H1 (cell line): ENCODE measurements at regions not wholly inside any gene's neighbourhood (a gene's known extent, or its start where the extent isn't known, plus 50 kb on each side); places are given as distances from the start of the nearest gene placed in this dataset.

Source experiments
- CTCF ChIA-PET: fragments of 300-600 bp; sonication (Branson Sonifier 250); formaldehyde crosslinking; loops from one replicate; lab custom pipeline; 2021; ENCODE audit not compliant: partially characterized antibody; lab: Charles Lee
- POLR2A ChIA-PET: fragments of 300-600 bp; sonication (Branson Sonifier 250); formaldehyde crosslinking; loops from one replicate; lab custom pipeline; 2021; ENCODE audit warnings: inconsistent platforms; ENCODE audit not compliant: partially characterized antibody; lab: Charles Lee
- DNase-seq, 2 experiments: peaks; one replicate each; pipeline versions ENCODE4 v3.0.0 to v3.0.0-alpha.2; 2010 to 2022; ENCODE audit warnings: low spot score in 2 of 2, low read depth in 1 of 2, mixed read lengths in 1 of 2
- FAIRE-seq: peaks from 2 replicates; lab custom pipeline; 2011; peaks lifted over from hg19 to GRCh38; lab: Jason Lieb, UNC
- H2AFZ ChIP-seq: 2 replicates; pipeline ENCODE4 v1.8.1; 2012; ENCODE audit warnings: low read length, inconsistent platforms
- H2AK5ac ChIP-seq: 2 replicates; pipeline ENCODE4 v1.6.1; 2013; ENCODE audit warnings: low read depth, low read length
- H2BK120ac ChIP-seq: replicated peaks from 2 replicates; pipeline ENCODE3; 2013; ENCODE audit warnings: low read depth, low read length, inconsistent platforms
- H2BK12ac ChIP-seq: 2 replicates; pipeline ENCODE4 v1.6.1; 2013; ENCODE audit warnings: low read depth, low read length
- H2BK15ac ChIP-seq: 2 replicates; pipeline ENCODE4 v1.6.1; 2013; ENCODE audit warnings: low read length
- H2BK20ac ChIP-seq: 2 replicates; pipeline ENCODE4 v1.6.1; 2013; ENCODE audit warnings: low read length
- H2BK5ac ChIP-seq: 2 replicates; pipeline ENCODE4 v1.6.1; 2013; ENCODE audit warnings: low read depth, low read length
- H3K14ac ChIP-seq: 2 replicates; pipeline ENCODE4 v1.6.1; 2013; ENCODE audit warnings: inconsistent platforms; ENCODE audit not compliant: insufficient read length
- H3K18ac ChIP-seq: 2 replicates; pipeline ENCODE4 v1.6.1; 2013; ENCODE audit warnings: low read length; ENCODE audit errors: extremely low read depth
- H3K23ac ChIP-seq: 2 replicates; pipeline ENCODE4 v1.6.1; 2013; ENCODE audit warnings: inconsistent platforms; ENCODE audit not compliant: insufficient read length
- H3K23me2 ChIP-seq: 2 replicates; pipeline ENCODE4 v1.6.1; 2013; ENCODE audit warnings: low read depth, low read length
- H3K27ac ChIP-seq: 2 replicates; pipeline ENCODE4 v1.6.1; 2011; ENCODE audit warnings: low read depth, low read length, inconsistent platforms
- H3K27me3 ChIP-seq, 4 experiments: replicated peaks in 1 of 4; 1 replicate in 1 of 4; 2 replicates in 3 of 4; pipeline versions ENCODE4 v1.6.1 to v1.8.1; 2011 to 2013; ENCODE audit warnings: low read length in 3 of 4, mild to moderate bottlenecking in 3 of 4, inconsistent platforms in 2 of 4, mixed read lengths in 2 of 4, moderate library complexity in 1 of 4; ENCODE audit not compliant: control insufficient read depth in 3 of 4, insufficient read depth in 3 of 4; ENCODE audit errors: extremely low read depth in 1 of 4
- H3K36me3 ChIP-seq, 4 experiments: 2 replicates each; pipeline versions ENCODE4 v1.6.1 to v1.8.1; 2011 to 2013; ENCODE audit warnings: mild to moderate bottlenecking in 4 of 4, low read length in 3 of 4, moderate library complexity in 2 of 4, control low read depth in 1 of 4, inconsistent platforms in 1 of 4; ENCODE audit not compliant: insufficient read depth in 4 of 4, control insufficient read depth in 2 of 4
- H3K4ac ChIP-seq: replicated peaks from 2 replicates; pipeline ENCODE3; 2013; ENCODE audit warnings: low read length, low read depth, mixed read lengths, inconsistent platforms; ENCODE audit not compliant: insufficient read length
- H3K4me1 ChIP-seq, 4 experiments: replicated peaks in 1 of 4; 1 replicate in 1 of 4; 2 replicates in 3 of 4; pipeline versions ENCODE4 v1.6.1 to v1.8.1; 2011 to 2013; ENCODE audit warnings: low read length in 3 of 4, inconsistent platforms in 2 of 4, mixed read lengths in 1 of 4; ENCODE audit not compliant: insufficient read depth in 4 of 4, control insufficient read depth in 3 of 4
- H3K4me2 ChIP-seq, 2 experiments: 2 replicates each; pipeline versions ENCODE4 v1.6.1 to v1.8.1; 2011 to 2013; ENCODE audit warnings: low read depth in 2 of 2, low read length in 2 of 2, control low read depth in 1 of 2, inconsistent platforms in 1 of 2, mild to moderate bottlenecking in 1 of 2; ENCODE audit not compliant: insufficient read depth in 1 of 2
- H3K4me3 ChIP-seq, 4 experiments: fragments of 200-600, 300-600 bp in 1 of 4; sonication (generic), shearing (Covaris generic), sonication (Bioruptor Twin) in 1 of 4; 2 replicates each; pipeline versions ENCODE4 v1.5.1 to v1.8.1; 2011 to 2016; ENCODE audit warnings: low read length in 4 of 4, low read depth in 3 of 4, control low read depth in 2 of 4, inconsistent platforms in 2 of 4, mild to moderate bottlenecking in 2 of 4, mixed read lengths in 1 of 4, moderate library complexity in 1 of 4; ENCODE audit not compliant: insufficient read depth in 2 of 4; ENCODE audit errors: extremely low read depth in 1 of 4
- H3K56ac ChIP-seq: replicated peaks from 2 replicates; pipeline ENCODE3; 2013; ENCODE audit warnings: low read depth, mild to moderate bottlenecking, mixed read lengths, low read length, inconsistent platforms; ENCODE audit not compliant: insufficient read length
- H3K79me1 ChIP-seq: 2 replicates; pipeline ENCODE4 v1.6.1; 2013; ENCODE audit warnings: low read depth, low read length, control low read depth
- H3K79me2 ChIP-seq, 2 experiments: 2 replicates each; pipeline versions ENCODE4 v1.6.1 to v1.8.1; 2012 to 2013; ENCODE audit warnings: low read length in 2 of 2, mild to moderate bottlenecking in 2 of 2, inconsistent platforms in 1 of 2; ENCODE audit not compliant: insufficient read depth in 2 of 2, control insufficient read depth in 1 of 2
- H3K9ac ChIP-seq, 4 experiments: replicated peaks in 1 of 4; 1 replicate in 1 of 4; 2 replicates in 3 of 4; pipeline versions ENCODE4 v1.6.1 to v1.8.1; 2011 to 2013; ENCODE audit warnings: low read depth in 3 of 4, low read length in 3 of 4, control low read depth in 2 of 4, mild to moderate bottlenecking in 2 of 4, moderate library complexity in 2 of 4, inconsistent platforms in 1 of 4; ENCODE audit errors: extremely low read depth in 1 of 4
- H3K9me3 ChIP-seq, 2 experiments: 2 replicates each; pipeline versions ENCODE4 v1.6.1 to v1.8.1; 2012 to 2013; ENCODE audit warnings: mild to moderate bottlenecking in 2 of 2, moderate library complexity in 2 of 2, control low read depth in 1 of 2, inconsistent platforms in 1 of 2, low read depth in 1 of 2, low read length in 1 of 2, mixed read lengths in 1 of 2; ENCODE audit not compliant: insufficient read depth in 2 of 2
- H4K20me1 ChIP-seq, 2 experiments: replicated peaks in 1 of 2; 2 replicates each; pipeline versions ENCODE3 to v1.8.1; 2011 to 2013; ENCODE audit warnings: inconsistent platforms in 2 of 2, low read length in 2 of 2, mild to moderate bottlenecking in 1 of 2; ENCODE audit not compliant: insufficient read depth in 2 of 2, control insufficient read depth in 1 of 2
- H4K5ac ChIP-seq: 2 replicates; pipeline ENCODE4 v1.6.1; 2013; ENCODE audit warnings: low read length, low read depth, mixed read lengths, inconsistent platforms; ENCODE audit not compliant: insufficient read length
- H4K8ac ChIP-seq: 2 replicates; pipeline ENCODE4 v1.8.0; 2013; ENCODE audit warnings: mild to moderate bottlenecking, moderate library complexity, low read length, inconsistent platforms; ENCODE audit not compliant: insufficient read depth; ENCODE audit errors: extremely low read depth
- H4K91ac ChIP-seq: replicated peaks from 2 replicates; pipeline ENCODE3; 2013; ENCODE audit warnings: low read length, mixed read lengths, inconsistent platforms; ENCODE audit not compliant: insufficient read length
- CBX5 ChIP-seq: fragments of 300-800, 300-1000 bp; sonication (generic); IDR thresholded peaks from 2 replicates; pipeline ENCODE4 v1.7.1; 2016; ENCODE audit warnings: antibody characterized with exemption, low read length, low read depth
- CREB1 ChIP-seq: IDR thresholded peaks from 2 replicates; pipeline ENCODE4 v1.6.1; 2012; ENCODE audit warnings: inconsistent platforms
- CTBP2 ChIP-seq: IDR thresholded peaks from 2 replicates; pipeline ENCODE4 v1.7.0; 2011; ENCODE audit warnings: borderline replicate concordance, mild to moderate bottlenecking, moderate library complexity, mixed read lengths, low read length; ENCODE audit not compliant: insufficient read depth, insufficient read length
- KDM4A ChIP-seq: IDR thresholded peaks from one replicate; pipeline ENCODE4 v1.7.1; 2012; ENCODE audit warnings: low read depth, mild to moderate bottlenecking, moderate library complexity, low read length, inconsistent platforms; ENCODE audit not compliant: severe bottlenecking
- MAFK ChIP-seq: IDR thresholded peaks from 2 replicates; pipeline ENCODE4 v1.6.1; 2012; ENCODE audit warnings: low read depth, mild to moderate bottlenecking, improper control_type of control experiment, low read length
- PHF8 ChIP-seq: fragments of 200-600 bp; sonication (generic); conservative IDR thresholded peaks from 2 replicates; pipeline ENCODE4 v1.7.1; 2012; ENCODE audit warnings: low read depth, mild to moderate bottlenecking, inconsistent platforms, low read length, moderate library complexity
- POLR2AphosphoS5 ChIP-seq: IDR thresholded peaks from 2 replicates; pipeline ENCODE4 v1.6.1; 2011; ENCODE audit warnings: low read depth, low read length
- RNF2 ChIP-seq: fragments of 200-900, 300-1000 bp; sonication (generic); IDR thresholded peaks from 2 replicates; pipeline ENCODE4 v1.7.1; 2016; ENCODE audit warnings: borderline replicate concordance, low read depth, mild to moderate bottlenecking, antibody characterized with exemption, low read length; ENCODE audit not compliant: poor library complexity, severe bottlenecking; ENCODE audit errors: missing control alignments
- SAP30 ChIP-seq: fragments of 300-600 bp; sonication (generic); IDR thresholded peaks from 2 replicates; pipeline ENCODE4 v1.7.1; 2012; ENCODE audit warnings: low read length, moderate library complexity, mild to moderate bottlenecking, inconsistent platforms; ENCODE audit not compliant: insufficient read depth, insufficient replicate concordance
- SIN3A ChIP-seq, 2 experiments: IDR thresholded peaks in 1 of 2; conservative IDR thresholded peaks in 1 of 2; 2 replicates each; pipeline ENCODE4 v1.6.1; 2011 to 2012; ENCODE audit warnings: low read length in 2 of 2, improper control_type of control experiment in 1 of 2, low read depth in 1 of 2, mild to moderate bottlenecking in 1 of 2
- SIX5 ChIP-seq: IDR thresholded peaks from 2 replicates; pipeline ENCODE4 v1.6.1; 2011; ENCODE audit warnings: mild to moderate bottlenecking, low read depth, low read length
- SP1 ChIP-seq: IDR thresholded peaks from 2 replicates; pipeline ENCODE4 v1.6.1; 2011; ENCODE audit warnings: low read depth, low read length
- SP2 ChIP-seq: IDR thresholded peaks from 2 replicates; pipeline ENCODE4 v1.6.1; 2012; ENCODE audit warnings: mild to moderate bottlenecking, low read length, inconsistent platforms
- SRF ChIP-seq: IDR thresholded peaks from 2 replicates; pipeline ENCODE4 v1.6.1; 2011; ENCODE audit warnings: mild to moderate bottlenecking, low read depth, low read length, moderate library complexity
- YY1 ChIP-seq: IDR thresholded peaks from 2 replicates; pipeline ENCODE4 v1.6.1; 2011; ENCODE audit warnings: low read depth, mild to moderate bottlenecking, low read length
- WGBS, 2 experiments: shearing (Covaris generic) in 1 of 2; methylation state at CpG; one replicate each; pipeline versions ENCODE4 v1.1.6 to v1.1.7; 2013 to 2015; ENCODE audit warnings: low lambda C conversion rate in 2 of 2, mixed read lengths in 2 of 2, inconsistent platforms in 1 of 2, low coverage in 1 of 2, missing lambda C conversion rate in 1 of 2; ENCODE audit not compliant: insufficient replicate concordance in 2 of 2, insufficient coverage in 1 of 2, insufficient read length in 1 of 2; ENCODE audit errors: extremely low coverage in 1 of 2, missing lambda C conversion rate in 1 of 2; 5-methylcytosine and 5-hydroxymethylcytosine counted together

DNA sequence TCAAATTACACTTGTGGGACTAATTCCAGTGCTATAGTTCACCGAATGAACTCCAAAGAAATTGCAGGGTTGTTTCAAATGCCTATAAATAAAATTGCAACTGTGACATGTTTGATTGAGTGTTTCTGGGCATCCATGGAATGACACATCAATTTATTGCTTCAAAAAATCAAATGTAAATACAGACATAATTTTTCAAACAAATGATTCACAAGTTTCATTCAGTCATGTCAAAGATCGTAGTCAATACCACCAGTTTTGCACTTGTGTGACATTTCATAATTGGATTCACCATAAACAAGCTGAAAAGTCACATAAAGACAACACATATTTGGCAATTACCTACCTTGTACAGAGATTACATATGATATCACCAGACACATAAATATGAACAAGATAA lies 350.8 kb downstream of the CDH2 start:
- Histone ChIP-seq H3K4me3 (no peak overlapping the region), H3K4me2 (peak overlapping the region in 1 of 2 experiments; percentile 62; a peak in 2 of 4 replicates), H3K56ac (no peak overlapping the region), H3K9ac (no peak overlapping the region), H2BK20ac (no peak overlapping the region)
- TF ChIP-seq SAP30: no peak
- TF ChIP-seq MAFK: no peak
- TF ChIP-seq CBX5: no peak
- no peak for TF ChIP-seq SIX5
- TF ChIP-seq SP1: no peak
- no peak for TF ChIP-seq YY1
- TF ChIP-seq RNF2: no peak
- no peak for TF ChIP-seq KDM4A
- TF ChIP-seq SP2: no peak
- no peak for TF ChIP-seq SRF
- no peak for TF ChIP-seq SIN3A (conservative IDR thresholded peaks at IDR 0.05 in 1 of 2, IDR thresholded peaks at IDR 0.05 in 1 of 2; ENCODE audit: low read depth in 1 of 2, low read length in 2 of 2)
- TF ChIP-seq POLR2AphosphoS5: no peak
- TF ChIP-seq CTBP2: no peak
- TF ChIP-seq CREB1: no peak
- no peak for TF ChIP-seq PHF8
- TF ChIP-seq, all 59 proteins: peak for 0
- no peaks in the 10 kb centered on the region for H3K36me3 ChIP-seq
- ChIA-PET CTCF (no interaction called here), POLR2A (no interaction called here)
- no peak overlapping the region for H2BK120ac ChIP-seq
- H2BK5ac ChIP-seq: no peak overlapping the region
- H2BK12ac ChIP-seq: no peak overlapping the region
- no peaks in the 10 kb centered on the region for H3K23me2 ChIP-seq
- no peak overlapping the region for H2AFZ ChIP-seq
- no peaks in the 10 kb centered on the region for H3K79me1 ChIP-seq
- no peak overlapping the region for H2AK5ac ChIP-seq
- H3K9me3 ChIP-seq: no peaks in the 10 kb centered on the region
- no peak overlapping the region for H2BK15ac ChIP-seq
- no peak overlapping the region for H4K91ac ChIP-seq
- H4K8ac ChIP-seq: no peak overlapping the region
- no peak for FAIRE-seq
- no peak overlapping the region for H3K4ac ChIP-seq
- H3K27me3 ChIP-seq: no peaks in the 10 kb centered on the region
- H4K20me1 ChIP-seq: no peaks in the 10 kb centered on the region
- H3K27ac ChIP-seq: no peak overlapping the region
- H3K23ac ChIP-seq: no peak overlapping the region
- H3K14ac ChIP-seq: no peak overlapping the region
- WGBS, 2 experiments: 88% methylated on average over 2 of the region's 2 CpGs; no CpG with 5 or more reads in 1 of the 2 experiments
- H3K79me2 ChIP-seq: no peaks in the 10 kb centered on the region
- DNase-seq: no peak
- no peak overlapping the region for H3K18ac ChIP-seq
- H3K4me1 ChIP-seq: peaks cover 0 to 8% (median 3%) of the 10 kb centered on the region in 4 experiments; a peak in 4 of 7 replicates
- H4K5ac ChIP-seq: peak overlapping the region; percentile 5
